Psoas muscle (tissue), 7 donors: ENCODE measurements at regions not wholly inside any gene's neighbourhood (a gene's known extent, or its start where the extent isn't known, plus 50 kb on each side); places are given as distances from the start of the nearest gene placed in this dataset.

ENCODE experiments used
- ATAC-seq, 4 donors: fragments of 200-7000 bp; cut with Tn5 transposase; one replicate each; pipeline ENCODE4 v1.9.1; 2020; ENCODE audit warnings: moderate library complexity in 3 of 4, mild to moderate bottlenecking in 2 of 4
- DNase-seq, 2 donors: peaks; one replicate each; pipeline ENCODE4 v3.0.0-alpha.2; 2020
- H3K27ac ChIP-seq: fragments of 200-600 bp; one replicate; pipeline ENCODE4 v1.8.0; 2022
- H3K27me3 ChIP-seq, 3 donors: fragments of 200-600 bp in 1 of 3; one replicate each; pipeline versions ENCODE4 v1.6.1 to v1.8.0; 2013 to 2022; ENCODE audit warnings: low read length in 2 of 3, mild to moderate bottlenecking in 2 of 3, moderate library complexity in 1 of 3; ENCODE audit not compliant: insufficient read depth in 3 of 3
- H3K36me3 ChIP-seq, 2 donors: fragments of 200-600 bp in 1 of 2; one replicate each; pipeline versions ENCODE4 v1.6.1 to v1.8.0; 2013 to 2022; ENCODE audit warnings: low read depth in 1 of 2, mild to moderate bottlenecking in 1 of 2, moderate library complexity in 1 of 2; ENCODE audit not compliant: insufficient read depth in 1 of 2
- H3K4me1 ChIP-seq: fragments of 200-600 bp; one replicate; pipeline ENCODE4 v1.8.0; 2022
- H3K4me3 ChIP-seq: fragments of 200-600 bp; one replicate; pipeline ENCODE4 v1.8.0; 2022; ENCODE audit warnings: mild to moderate bottlenecking
- H3K9me3 ChIP-seq: fragments of 200-600 bp; one replicate; pipeline ENCODE4 v1.8.0; 2022
- WGBS, 3 donors: extraction: QIAGEN DNeasy Blood & Tissue Kit; methylation state at CpG; one replicate each; pipeline versions ENCODE4 v1.1.6 to v1.1.7; 2013; 5-methylcytosine and 5-hydroxymethylcytosine counted together
- intact Hi-C, 2 donors: fragments of 100-400 bp; cut with DNase I; formaldehyde crosslinking; loops; one replicate each; pipeline versions ENCODE4 v1.11.0 to v1.14.2; 2022
- TF ChIP-seq, protein P1 (sequence below): fragments of 200-600 bp; IDR thresholded peaks from one replicate; pipeline ENCODE4 v1.8.0; 2022; ENCODE audit warnings: antibody characterized with exemption
- donor health status: healthy with polysubstance abuse.
- donor health status: DM: no; HTN: no; CAD: no; lungs with moderate emphysema.
- donor health status: Bipolar disorder and iron deficiency.
- donor health status: healthy.
- donor health status: DM: yes; HTN: yes; CAD: no.
- donor health status: DM: no; HTN: no; CAD: no.
- donor health status: DM: yes; HTN: yes; CAD: no.

- intact Hi-C loops = no loop called here
- WGBS, 3 donors = 91% methylated on average over 8 of the region's 8 CpGs
- Histone ChIP-seq H3K27me3 (no peaks in the 10 kb centered on the region), H3K4me3 (no peak overlapping the region), H3K27ac (no peak overlapping the region), H3K4me1 (peaks cover 3% of the 10 kb centered on the region), H3K36me3 (no peaks in the 10 kb centered on the region), H3K9me3 (peaks cover 5% of the 10 kb centered on the region)
- TF ChIP-seq, protein P1, sequence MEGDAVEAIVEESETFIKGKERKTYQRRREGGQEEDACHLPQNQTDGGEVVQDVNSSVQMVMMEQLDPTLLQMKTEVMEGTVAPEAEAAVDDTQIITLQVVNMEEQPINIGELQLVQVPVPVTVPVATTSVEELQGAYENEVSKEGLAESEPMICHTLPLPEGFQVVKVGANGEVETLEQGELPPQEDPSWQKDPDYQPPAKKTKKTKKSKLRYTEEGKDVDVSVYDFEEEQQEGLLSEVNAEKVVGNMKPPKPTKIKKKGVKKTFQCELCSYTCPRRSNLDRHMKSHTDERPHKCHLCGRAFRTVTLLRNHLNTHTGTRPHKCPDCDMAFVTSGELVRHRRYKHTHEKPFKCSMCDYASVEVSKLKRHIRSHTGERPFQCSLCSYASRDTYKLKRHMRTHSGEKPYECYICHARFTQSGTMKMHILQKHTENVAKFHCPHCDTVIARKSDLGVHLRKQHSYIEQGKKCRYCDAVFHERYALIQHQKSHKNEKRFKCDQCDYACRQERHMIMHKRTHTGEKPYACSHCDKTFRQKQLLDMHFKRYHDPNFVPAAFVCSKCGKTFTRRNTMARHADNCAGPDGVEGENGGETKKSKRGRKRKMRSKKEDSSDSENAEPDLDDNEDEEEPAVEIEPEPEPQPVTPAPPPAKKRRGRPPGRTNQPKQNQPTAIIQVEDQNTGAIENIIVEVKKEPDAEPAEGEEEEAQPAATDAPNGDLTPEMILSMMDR = no peak
- ATAC-seq (no peak), DNase-seq (no peak)
These were observed 161.0 kb downstream of the SEC14L1 start for GRCh38 chr17:77301694-77302266.

GRCh38 chr17:77302682-77303081, 161.9 kb downstream of the SEC14L1 start:
- ATAC-seq (no peak), DNase-seq (no peak)
- Histone ChIP-seq H3K4me1 (peaks cover 12% of the 10 kb centered on the region), H3K4me3 (no peak overlapping the region), H3K9me3 (peaks cover 5% of the 10 kb centered on the region), H3K27me3 (no peaks in the 10 kb centered on the region), H3K36me3 (no peaks in the 10 kb centered on the region), H3K27ac (no peak overlapping the region)
- WGBS, 3 donors = 93 to 95% (median 95%) methylated on average over 8 of the region's 8 CpGs
- TF ChIP-seq, protein P1 = no peak
- intact Hi-C loops = no loop called here

DNA sequence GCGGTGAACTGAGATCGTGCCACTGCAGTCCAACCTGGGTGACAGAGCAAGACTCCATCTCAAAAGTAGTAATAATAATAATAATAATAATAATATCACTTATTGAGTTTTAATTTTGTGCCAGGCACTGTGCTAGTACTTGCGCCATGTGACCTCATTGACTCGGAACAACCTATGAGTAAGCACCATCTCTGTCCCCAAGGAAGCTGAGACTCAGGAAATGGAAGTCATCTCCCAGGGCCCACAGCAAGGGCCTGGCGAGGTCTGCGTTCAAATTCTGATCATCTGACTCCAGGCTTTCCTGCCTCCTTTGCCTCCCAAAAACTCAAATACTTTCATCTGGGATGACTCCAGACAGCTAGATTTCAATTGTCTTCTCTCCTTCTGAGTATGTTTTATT, 162.9 kb downstream of the SEC14L1 start:
- Histone ChIP-seq H3K36me3 (no peaks in the 10 kb centered on the region), H3K4me1 (peaks cover 20% of the 10 kb centered on the region), H3K27me3 (no peaks in the 10 kb centered on the region), H3K27ac (no peak overlapping the region), H3K4me3 (no peak overlapping the region), H3K9me3 (peaks cover 5% of the 10 kb centered on the region)
- TF ChIP-seq, protein P1 = no peak
- no peak for DNase-seq
- intact Hi-C loops = no loop called here
- WGBS, 3 donors = 90 to 92% (median 90%) methylated on average over 6 of the region's 6 CpGs
- ATAC-seq = peak; percentile 42 to 58 (median 50)

- Histone ChIP-seq H3K36me3 (no peaks in the 10 kb centered on the region), H3K27me3 (no peaks in the 10 kb centered on the region), H3K27ac (no peak overlapping the region), H3K9me3 (peaks cover under 1% of the 10 kb centered on the region), H3K4me1 (peaks cover 24% of the 10 kb centered on the region), H3K4me3 (no peak overlapping the region)
- intact Hi-C loops = no loop called here
- WGBS, 3 donors = 49 to 75% (median 58%) methylated on average over 17 of the region's 17 CpGs
- TF ChIP-seq, protein P1 = no peak
- DNase-seq (no peak), ATAC-seq (no peak)
These were observed 163.4 kb downstream of the SEC14L1 start for GRCh38 chr17:77304051-77304745.
